Kidney epithelial cell (primary cell): ENCODE measurements at regions not wholly inside any gene's neighbourhood (a gene's known extent, or its start where the extent isn't known, plus 50 kb on each side); places are given as distances from the start of the nearest gene placed in this dataset.

Experiments used
- DNase-seq: peaks from one replicate; pipeline ENCODE4 v3.0.0-alpha.2; 2010; ENCODE audit warnings: low read depth
- H3K27me3 ChIP-seq: 2 replicates; pipeline ENCODE4 v1.6.0; 2011; ENCODE audit warnings: low read length; ENCODE audit not compliant: control insufficient read depth, insufficient read depth
- H3K36me3 ChIP-seq: 2 replicates; pipeline ENCODE4 v1.5.1; 2011; ENCODE audit warnings: low read length; ENCODE audit not compliant: control insufficient read depth, insufficient read depth
- H3K4me3 ChIP-seq: 2 replicates; pipeline ENCODE4 v1.5.1; 2011; ENCODE audit warnings: low read depth, mild to moderate bottlenecking, control low read depth, low read length
- TF ChIP-seq, protein P1 (sequence below): IDR thresholded peaks from 2 replicates; pipeline ENCODE4 v1.5.1; 2011; ENCODE audit warnings: mild to moderate bottlenecking, moderate library complexity, low read length, control low read depth, inconsistent platforms; ENCODE audit not compliant: insufficient read depth, poor library complexity, severe bottlenecking

DNA sequence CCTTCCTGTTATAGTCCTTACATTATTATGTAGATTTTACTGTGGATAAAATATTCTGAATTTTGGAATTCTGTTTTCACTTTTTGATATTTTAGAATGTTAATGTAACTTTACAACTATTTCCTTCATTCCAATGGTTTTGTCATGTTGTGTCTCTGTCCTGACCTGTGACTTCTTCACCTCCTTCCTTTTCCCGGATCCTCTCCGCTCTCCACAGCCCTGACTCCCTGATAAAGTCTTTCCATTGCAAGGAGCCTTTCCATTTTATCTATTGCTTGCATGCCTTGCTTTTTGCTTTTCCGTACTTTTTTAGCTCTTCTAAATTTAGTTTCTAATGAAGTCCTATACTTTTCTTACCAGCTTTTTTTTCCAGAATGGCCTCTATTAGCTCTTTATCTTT, 117.6 kb upstream of the ARRDC3 start:
- TF ChIP-seq, protein P1, sequence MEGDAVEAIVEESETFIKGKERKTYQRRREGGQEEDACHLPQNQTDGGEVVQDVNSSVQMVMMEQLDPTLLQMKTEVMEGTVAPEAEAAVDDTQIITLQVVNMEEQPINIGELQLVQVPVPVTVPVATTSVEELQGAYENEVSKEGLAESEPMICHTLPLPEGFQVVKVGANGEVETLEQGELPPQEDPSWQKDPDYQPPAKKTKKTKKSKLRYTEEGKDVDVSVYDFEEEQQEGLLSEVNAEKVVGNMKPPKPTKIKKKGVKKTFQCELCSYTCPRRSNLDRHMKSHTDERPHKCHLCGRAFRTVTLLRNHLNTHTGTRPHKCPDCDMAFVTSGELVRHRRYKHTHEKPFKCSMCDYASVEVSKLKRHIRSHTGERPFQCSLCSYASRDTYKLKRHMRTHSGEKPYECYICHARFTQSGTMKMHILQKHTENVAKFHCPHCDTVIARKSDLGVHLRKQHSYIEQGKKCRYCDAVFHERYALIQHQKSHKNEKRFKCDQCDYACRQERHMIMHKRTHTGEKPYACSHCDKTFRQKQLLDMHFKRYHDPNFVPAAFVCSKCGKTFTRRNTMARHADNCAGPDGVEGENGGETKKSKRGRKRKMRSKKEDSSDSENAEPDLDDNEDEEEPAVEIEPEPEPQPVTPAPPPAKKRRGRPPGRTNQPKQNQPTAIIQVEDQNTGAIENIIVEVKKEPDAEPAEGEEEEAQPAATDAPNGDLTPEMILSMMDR, result no peak
- DNase-seq, result no peak
- Histone ChIP-seq H3K36me3 (no peaks in the 10 kb centered on the region), H3K27me3 (no peaks in the 10 kb centered on the region), H3K4me3 (no peak overlapping the region)

GRCh38 chr5:91499943-91500531, 116.9 kb upstream of the ARRDC3 start:
- TF ChIP-seq, protein P1, result peak; percentile 49
- Histone ChIP-seq H3K36me3 (no peaks in the 10 kb centered on the region), H3K4me3 (no peak overlapping the region), H3K27me3 (no peaks in the 10 kb centered on the region)
- no peak for DNase-seq

DNA sequence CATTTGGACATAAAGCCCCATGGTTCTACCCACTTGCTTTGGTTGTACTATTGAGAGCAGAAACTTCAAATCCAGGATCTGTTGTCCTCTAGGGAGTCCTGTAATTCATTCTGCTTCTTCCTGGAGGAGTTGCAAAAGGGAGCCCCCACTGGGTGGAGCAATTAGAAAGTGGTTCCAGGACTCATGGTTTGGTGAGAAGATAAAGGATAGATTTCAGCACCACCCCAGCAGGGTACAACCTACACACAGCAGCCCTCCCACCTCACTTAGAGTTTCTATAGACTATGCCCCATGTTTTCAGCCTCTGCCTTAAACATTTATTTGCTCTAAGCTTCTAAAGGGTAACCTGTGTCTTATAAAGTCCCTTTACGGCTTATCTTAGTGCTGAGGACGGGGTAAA, 112.6 kb upstream of the ARRDC3 start:
- Histone ChIP-seq H3K27me3 (no peaks in the 10 kb centered on the region), H3K36me3 (no peaks in the 10 kb centered on the region), H3K4me3 (no peak overlapping the region)
- TF ChIP-seq, protein P1, result no peak
- DNase-seq, result no peak

DNA sequence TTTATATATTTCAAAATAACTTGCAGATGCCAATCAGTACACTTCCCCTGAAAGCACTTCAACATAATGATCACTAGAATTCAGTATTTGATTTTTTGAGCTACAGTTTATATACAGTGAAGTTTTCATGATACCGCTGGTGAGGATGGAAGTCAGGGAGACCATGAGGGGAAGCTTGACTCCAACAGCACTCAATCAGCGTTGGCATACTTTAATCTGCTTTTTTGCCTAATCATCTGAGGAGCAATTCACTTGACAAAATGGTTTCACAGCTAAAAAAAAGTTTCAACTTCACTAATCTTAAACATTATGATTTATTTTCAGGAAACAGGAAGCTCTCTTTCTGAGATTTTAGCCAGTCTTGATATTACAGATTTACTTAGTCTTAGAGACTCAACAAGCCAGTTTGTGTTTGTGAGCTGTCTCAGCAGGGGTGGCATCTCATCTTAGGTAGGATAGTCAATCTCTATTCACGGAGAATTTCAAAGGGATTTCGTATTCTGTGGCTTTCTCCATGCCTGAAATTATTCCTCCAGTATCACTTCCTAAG, 111.4 kb upstream of the ARRDC3 start:
- DNase-seq, result no peak
- Histone ChIP-seq H3K27me3 (no peaks in the 10 kb centered on the region), H3K4me3 (no peak overlapping the region), H3K36me3 (no peaks in the 10 kb centered on the region)
- TF ChIP-seq, protein P1, result no peak

DNA sequence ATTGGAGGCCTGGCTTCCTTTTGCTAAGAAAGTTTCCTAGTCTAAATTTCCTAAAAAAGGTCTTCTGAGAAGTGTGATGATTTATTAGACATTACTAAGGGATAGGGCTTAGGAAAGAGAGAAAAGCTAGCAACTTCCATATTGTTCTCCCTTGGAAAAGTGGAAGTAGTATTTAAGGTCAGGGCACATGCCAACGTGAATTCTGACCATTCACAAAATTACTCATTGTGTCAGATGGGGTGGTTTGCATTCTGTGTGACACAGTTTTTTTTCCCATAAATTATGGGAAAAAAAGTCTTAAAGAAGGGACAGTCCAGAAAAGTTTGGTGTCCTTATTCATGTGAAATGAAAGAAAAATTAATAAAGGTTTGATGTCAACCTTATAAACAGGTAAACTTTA, 110.0 kb upstream of the ARRDC3 start:
- DNase-seq, result no peak
- H3K27me3 ChIP-seq, result no peaks in the 10 kb centered on the region
- no peaks in the 10 kb centered on the region for H3K36me3 ChIP-seq
- TF ChIP-seq, protein P1, result no peak
- H3K4me3 ChIP-seq, result no peak overlapping the region

- no peak for DNase-seq
- H3K4me3 ChIP-seq, result no peak overlapping the region
- TF ChIP-seq, protein P1, result no peak
- H3K27me3 ChIP-seq, result no peaks in the 10 kb centered on the region
- H3K36me3 ChIP-seq, result no peaks in the 10 kb centered on the region
Observed at GRCh38 chr5:91491229-91491628, 108.1 kb upstream of the ARRDC3 start.
